Neuronal stem cell (in vitro differentiated cells): ENCODE measurements at regions not wholly inside any gene's neighbourhood (a gene's known extent, or its start where the extent isn't known, plus 50 kb on each side); places are given as distances from the start of the nearest gene placed in this dataset. TPM values are rescaled to one million over a fixed set of nuclear protein-coding genes. Genes with fewer than 3 reads are reported as not detected.

Experiments
- DNase-seq: peaks from one replicate; pipeline ENCODE4 v3.0.0-alpha.2; 2013; ENCODE audit warnings: low spot score
- H2AFZ ChIP-seq: one replicate; pipeline ENCODE4 v1.6.1; 2013; ENCODE audit warnings: mild to moderate bottlenecking, low read length, inconsistent platforms
- H2AK5ac ChIP-seq: 2 replicates; pipeline ENCODE4 v1.6.1; 2013; ENCODE audit warnings: low read depth, mild to moderate bottlenecking, inconsistent platforms, low read length, moderate library complexity, mixed read lengths
- H2BK120ac ChIP-seq: 2 replicates; pipeline ENCODE4 v1.6.1; 2013; ENCODE audit warnings: low read depth, mild to moderate bottlenecking, inconsistent platforms, low read length, moderate library complexity, mixed read lengths
- H2BK12ac ChIP-seq: one replicate; pipeline ENCODE4 v1.6.1; 2013; ENCODE audit warnings: low read length, inconsistent platforms
- H2BK15ac ChIP-seq: 2 replicates; pipeline ENCODE4 v1.6.1; 2013; ENCODE audit warnings: mild to moderate bottlenecking, low read length, inconsistent platforms, mixed read lengths
- H2BK5ac ChIP-seq: one replicate; pipeline ENCODE4 v1.6.1; 2013; ENCODE audit warnings: inconsistent platforms, mild to moderate bottlenecking, low read length, moderate library complexity
- H3K14ac ChIP-seq: one replicate; pipeline ENCODE4 v1.6.1; 2013; ENCODE audit warnings: low read length, inconsistent platforms
- H3K18ac ChIP-seq: 2 replicates; pipeline ENCODE4 v1.6.1; 2013; ENCODE audit warnings: low read length, inconsistent platforms
- H3K23ac ChIP-seq: 2 replicates; pipeline ENCODE4 v1.6.1; 2013; ENCODE audit warnings: low read depth, mild to moderate bottlenecking, mixed read lengths, low read length, inconsistent platforms; ENCODE audit not compliant: poor library complexity
- H3K27ac ChIP-seq: replicated peaks from 3 replicates; pipeline ENCODE4 v1.5.1; 2013; ENCODE audit warnings: low read length, inconsistent platforms
- H3K27me3 ChIP-seq, 3 experiments: 2 replicates each; pipeline ENCODE4 v1.6.1; 2013; ENCODE audit warnings: low read length in 3 of 3, mild to moderate bottlenecking in 2 of 3, inconsistent platforms in 1 of 3, low read depth in 1 of 3, mixed read lengths in 1 of 3, moderate library complexity in 1 of 3; ENCODE audit not compliant: control insufficient read depth in 3 of 3, insufficient read depth in 3 of 3
- H3K36me3 ChIP-seq, 2 donors: replicated peaks in 1 of 2; 2 replicates each; pipeline ENCODE4 v1.6.1; 2013; ENCODE audit warnings: low read length in 2 of 2; ENCODE audit not compliant: control insufficient read depth in 2 of 2, insufficient read depth in 2 of 2
- H3K4ac ChIP-seq: 2 replicates; pipeline ENCODE4 v1.6.1; 2013; ENCODE audit warnings: inconsistent platforms, mild to moderate bottlenecking, low read length, moderate library complexity
- H3K4me1 ChIP-seq, 2 donors: 1 replicate in 1 of 2; 2 replicates in 1 of 2; pipeline ENCODE4 v1.6.1; 2013; ENCODE audit warnings: low read length in 2 of 2, low read depth in 1 of 2; ENCODE audit not compliant: control insufficient read depth in 2 of 2, insufficient read depth in 1 of 2
- H3K4me2 ChIP-seq: one replicate; pipeline ENCODE4 v1.6.1; 2013; ENCODE audit warnings: mild to moderate bottlenecking, low read length, inconsistent platforms; ENCODE audit not compliant: insufficient read depth, poor library complexity, severe bottlenecking
- H3K4me3 ChIP-seq, 2 donors: 2 replicates each; pipeline ENCODE4 v1.5.1; 2013; ENCODE audit warnings: low read length in 2 of 2, mild to moderate bottlenecking in 2 of 2, inconsistent platforms in 1 of 2, moderate library complexity in 1 of 2
- H3K79me1 ChIP-seq: one replicate; pipeline ENCODE4 v1.6.1; 2013; ENCODE audit warnings: low read depth, mild to moderate bottlenecking, inconsistent platforms, low read length, moderate library complexity
- H3K9ac ChIP-seq: one replicate; pipeline ENCODE4 v1.6.1; 2013; ENCODE audit warnings: mild to moderate bottlenecking, low read depth, low read length, inconsistent platforms; ENCODE audit not compliant: poor library complexity
- H3K9me3 ChIP-seq, 2 donors: replicated peaks in 1 of 2; 2 replicates each; pipeline versions ENCODE3 to v1.6.1; 2013; ENCODE audit warnings: low read length in 2 of 2, mild to moderate bottlenecking in 2 of 2, inconsistent platforms in 1 of 2, low read depth in 1 of 2, mixed read lengths in 1 of 2, moderate library complexity in 1 of 2; ENCODE audit not compliant: control insufficient read depth in 2 of 2, insufficient read depth in 1 of 2
- H4K8ac ChIP-seq: one replicate; pipeline ENCODE4 v1.6.1; 2013; ENCODE audit warnings: low read depth, mild to moderate bottlenecking, inconsistent platforms, low read length, moderate library complexity
- H4K91ac ChIP-seq: one replicate; pipeline ENCODE4 v1.6.1; 2013; ENCODE audit warnings: low read length, low read depth, mild to moderate bottlenecking, inconsistent platforms; ENCODE audit not compliant: poor library complexity
- WGBS, 2 donors: extraction: QIAGEN DNeasy Blood & Tissue Kit; methylation state at CpG; one replicate each; pipeline ENCODE4 v1.1.7; 2013; ENCODE audit warnings: missing lambda C conversion rate in 2 of 2, mixed read lengths in 1 of 2; ENCODE audit not compliant: insufficient read length in 2 of 2, insufficient replicate concordance in 1 of 2; ENCODE audit errors: extremely low coverage in 2 of 2; 5-methylcytosine and 5-hydroxymethylcytosine counted together
- small RNA-seq: library from polyadenylated mRNA; stranded (forward); fragments of <200 nt; extraction: miRNeasy Mini kit (QIAGEN cat#:217004); gene quantifications from one replicate; pipeline ENCODE3, GENCODE V24; 2013; ENCODE audit not compliant: insufficient read depth

DNA sequence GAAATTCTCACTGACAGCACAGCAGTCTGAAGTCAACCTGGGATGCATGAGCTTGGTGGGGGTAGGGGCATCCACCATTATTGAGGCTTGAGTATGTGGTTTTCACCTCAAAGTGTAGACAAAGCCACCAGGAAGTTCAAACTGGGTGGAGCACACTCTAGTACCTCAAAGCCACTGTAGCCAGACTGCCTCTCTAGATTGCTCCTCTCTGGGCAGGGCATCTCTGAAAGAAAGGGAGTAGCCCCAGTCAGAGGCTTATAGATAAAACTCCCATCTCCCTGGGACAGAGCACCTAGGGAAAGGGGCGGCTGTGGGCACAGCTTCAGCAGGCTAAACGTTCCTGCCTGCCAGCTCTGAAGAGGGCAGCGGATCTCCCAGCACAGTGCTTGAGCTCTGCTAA lies 143.0 kb downstream of the KITLG start:
- H3K79me1 ChIP-seq = no peaks in the 10 kb centered on the region
- H3K4me2 ChIP-seq = no peak overlapping the region
- H2BK15ac ChIP-seq = no peak overlapping the region
- no peak overlapping the region for H2BK120ac ChIP-seq
- no peak for DNase-seq
- no peak overlapping the region for H3K23ac ChIP-seq
- H3K14ac ChIP-seq = no peak overlapping the region
- no CpG with 5 or more reads among the region's 3 CpGs for WGBS, 2 donors
- no peaks in the 10 kb centered on the region for H3K27me3 ChIP-seq
- H3K27ac ChIP-seq = no peak overlapping the region
- H4K91ac ChIP-seq = no peak overlapping the region
- no peak overlapping the region for H2BK5ac ChIP-seq
- H4K8ac ChIP-seq = no peak overlapping the region
- H3K36me3 ChIP-seq = no peaks in the 10 kb centered on the region
- no peak overlapping the region for H3K18ac ChIP-seq
- H2AFZ ChIP-seq = no peak overlapping the region
- no peak overlapping the region for H3K9ac ChIP-seq
- no peak overlapping the region for H2AK5ac ChIP-seq
- no peak overlapping the region for H2BK12ac ChIP-seq
- H3K4me1 ChIP-seq = no peaks in the 10 kb centered on the region
- H3K9me3 ChIP-seq = no peaks in the 10 kb centered on the region
- no peak overlapping the region for H3K4me3 ChIP-seq
- H3K4ac ChIP-seq = no peak overlapping the region

Small RNA genes in the stretch of these regions (small RNA-seq; reads per million reads assigned to genes)
- not detected for gene RF00019
